Endodermal cell (in vitro differentiated cells): ENCODE measurements at regions not wholly inside any gene's neighbourhood (a gene's known extent, or its start where the extent isn't known, plus 50 kb on each side); places are given as distances from the start of the nearest gene placed in this dataset.

Experiments
- DNase-seq: peaks from one replicate; pipeline ENCODE4 v3.0.0-alpha.2; 2017
- H3K27ac ChIP-seq: 2 replicates; pipeline ENCODE4 v1.5.1; 2013; ENCODE audit warnings: mild to moderate bottlenecking, low read depth, low read length, moderate library complexity
- H3K27me3 ChIP-seq: 2 replicates; pipeline ENCODE4 v1.6.1; 2013; ENCODE audit warnings: mild to moderate bottlenecking, low read length, moderate library complexity; ENCODE audit not compliant: insufficient read depth, control insufficient read depth, poor library complexity, severe bottlenecking
- H3K36me3 ChIP-seq: 2 replicates; pipeline ENCODE4 v1.7.0; 2013; ENCODE audit warnings: mild to moderate bottlenecking, low read length, moderate library complexity; ENCODE audit not compliant: control insufficient read depth, insufficient read depth
- H3K4me1 ChIP-seq: one replicate; pipeline ENCODE4 v1.7.0; 2013; ENCODE audit warnings: low read length; ENCODE audit not compliant: control insufficient read depth, insufficient read depth
- H3K4me3 ChIP-seq: 2 replicates; pipeline ENCODE4 v1.5.1; 2013; ENCODE audit warnings: mild to moderate bottlenecking, low read length, moderate library complexity
- H3K9ac ChIP-seq: 2 replicates; pipeline ENCODE4 v1.6.1; 2013; ENCODE audit warnings: mild to moderate bottlenecking, low read length, moderate library complexity; ENCODE audit not compliant: poor library complexity, severe bottlenecking; ENCODE audit errors: extremely low read depth
- H3K9me3 ChIP-seq: 2 replicates; pipeline ENCODE4 v1.6.1; 2013; ENCODE audit warnings: mild to moderate bottlenecking, low read length, moderate library complexity; ENCODE audit not compliant: control insufficient read depth
- H3K27ac Mint-ChIP-seq: 2 replicates; pipeline ENCODE4 v1.8.0; 2020; ENCODE audit warnings: mixed read lengths
- H3K27me3 Mint-ChIP-seq: 2 replicates; pipeline ENCODE4 v1.8.0; 2021; ENCODE audit warnings: mild to moderate bottlenecking, mixed read lengths; ENCODE audit not compliant: insufficient read depth
- H3K36me3 Mint-ChIP-seq: 2 replicates; pipeline ENCODE4 v1.8.0; 2020; ENCODE audit warnings: low read depth, mixed read lengths
- H3K4me1 Mint-ChIP-seq: 2 replicates; pipeline ENCODE4 v1.8.0; 2020; ENCODE audit warnings: mixed read lengths
- H3K4me3 Mint-ChIP-seq: 2 replicates; pipeline ENCODE4 v1.8.0; 2020; ENCODE audit warnings: mild to moderate bottlenecking, moderate library complexity, mixed read lengths
- H3K9me3 Mint-ChIP-seq: 2 replicates; pipeline ENCODE4 v1.8.0; 2020; ENCODE audit warnings: mild to moderate bottlenecking, mixed read lengths
- CTCF ChIP-seq: fragments of 200-600 bp; sonication (generic); conservative IDR thresholded peaks from 2 replicates; pipeline ENCODE4 v1.5.0; 2021; ENCODE audit warnings: antibody characterized with exemption, mild to moderate bottlenecking
- WGBS, 2 experiments: methylation state at CpG; one replicate each; pipeline versions ENCODE4 v1.1.5 to v1.1.7; 2013; ENCODE audit warnings: missing lambda C conversion rate in 2 of 2, mixed read lengths in 1 of 2; ENCODE audit not compliant: insufficient coverage in 1 of 2, insufficient read length in 1 of 2; 5-methylcytosine and 5-hydroxymethylcytosine counted together

DNA sequence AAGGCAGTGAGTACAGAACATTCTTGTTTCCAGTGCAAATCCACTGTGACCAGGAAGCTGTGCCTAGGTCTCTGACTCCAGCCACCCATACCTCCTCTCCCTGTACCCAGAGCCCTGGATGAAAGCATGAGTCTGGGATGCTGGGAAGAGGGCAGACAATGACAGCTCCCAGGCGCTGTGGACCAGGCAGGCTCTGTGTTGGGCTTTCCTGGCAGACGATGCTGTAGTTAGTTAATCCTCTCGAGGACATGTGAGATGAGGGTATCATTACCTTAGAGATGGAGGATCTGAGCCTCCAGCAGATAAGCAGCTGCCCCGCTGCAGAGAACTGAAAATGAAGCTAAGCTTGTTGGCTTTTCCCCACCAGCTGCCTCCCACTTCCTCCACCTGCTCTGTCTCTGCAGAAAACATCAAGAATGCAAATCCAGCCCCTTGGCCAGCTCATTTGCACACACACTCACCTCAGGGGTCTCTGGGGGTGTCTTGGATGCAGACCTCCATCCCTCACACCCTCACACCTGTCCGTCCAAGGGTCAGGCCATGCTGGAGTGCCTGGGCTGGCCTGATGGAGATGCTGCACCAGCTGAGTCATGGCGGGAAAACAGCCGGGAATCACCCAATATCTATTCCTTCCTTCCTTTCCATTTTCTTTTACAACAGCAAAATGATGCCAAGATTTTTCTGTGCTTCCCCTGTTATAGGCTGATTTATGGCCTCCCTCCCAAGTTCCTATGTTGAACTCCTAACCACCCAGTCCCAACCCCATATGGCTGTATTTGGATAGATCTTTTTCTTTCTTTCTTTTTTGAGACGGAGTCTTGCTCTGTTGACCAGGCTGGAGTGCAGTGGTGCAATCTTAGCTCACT, 94.9 kb upstream of the SEPTIN5 start:
- no peaks in the 10 kb centered on the region for H3K9me3 Mint-ChIP-seq
- no peak overlapping the region for H3K4me3 ChIP-seq
- no peaks in the 10 kb centered on the region for H3K4me1 ChIP-seq
- peaks cover 3% of the 10 kb centered on the region for H3K27me3 Mint-ChIP-seq
- no peak overlapping the region for H3K9ac ChIP-seq
- DNase-seq, result no peak
- no peak overlapping the region for H3K4me3 Mint-ChIP-seq
- TF ChIP-seq CTCF, result no peak
- WGBS, 2 experiments, result 94 to 97% methylated on average over 5 to 8 of the region's 8 CpGs
- no peak overlapping the region for H3K27ac ChIP-seq
- H3K36me3 ChIP-seq, result no peaks in the 10 kb centered on the region
- peaks cover 21% of the 10 kb centered on the region for H3K4me1 Mint-ChIP-seq
- no peaks in the 10 kb centered on the region for H3K36me3 Mint-ChIP-seq
- no peaks in the 10 kb centered on the region for H3K27me3 ChIP-seq
- H3K9me3 ChIP-seq, result no peaks in the 10 kb centered on the region
- no peak overlapping the region for H3K27ac Mint-ChIP-seq

DNA sequence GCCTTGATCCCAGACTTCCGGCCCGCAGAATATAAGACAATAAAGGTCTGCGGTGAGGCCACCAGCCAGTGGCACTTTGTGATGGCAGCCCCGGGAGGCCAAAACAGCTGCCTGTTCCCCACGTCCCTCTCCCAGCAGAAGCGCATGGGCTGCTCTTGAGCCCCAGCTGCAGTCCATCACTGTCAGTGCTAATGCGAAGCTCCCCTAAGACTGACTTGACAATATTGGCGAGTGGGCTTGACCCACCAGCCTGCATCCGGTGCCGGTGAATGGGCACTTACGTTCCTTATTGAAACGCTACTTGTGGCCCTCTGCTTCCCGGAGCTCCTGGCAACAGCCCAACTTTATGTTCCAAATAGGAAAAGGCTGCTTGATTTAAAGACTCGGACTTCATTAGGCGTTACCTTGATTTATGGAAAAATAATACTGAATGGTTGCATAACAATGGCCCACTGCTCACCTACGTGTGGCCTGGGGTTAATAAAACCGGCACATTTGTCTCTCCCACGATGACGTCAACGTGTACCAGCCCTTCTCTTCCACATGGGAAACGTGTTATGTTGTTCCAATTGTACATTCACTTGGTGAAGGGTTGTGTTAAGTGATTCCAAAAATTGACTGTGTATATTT, 93.4 kb upstream of the SEPTIN5 start:
- H3K27me3 Mint-ChIP-seq, result peaks cover 3% of the 10 kb centered on the region
- no peak overlapping the region for H3K4me3 Mint-ChIP-seq
- H3K27me3 ChIP-seq, result no peaks in the 10 kb centered on the region
- no peaks in the 10 kb centered on the region for H3K36me3 Mint-ChIP-seq
- peaks cover 21% of the 10 kb centered on the region for H3K4me1 Mint-ChIP-seq
- no peaks in the 10 kb centered on the region for H3K9me3 ChIP-seq
- H3K9me3 Mint-ChIP-seq, result no peaks in the 10 kb centered on the region
- H3K36me3 ChIP-seq, result no peaks in the 10 kb centered on the region
- 92 to 96% methylated on average over 17 to 21 of the region's 21 CpGs for WGBS, 2 experiments
- no peak for DNase-seq
- H3K4me3 ChIP-seq, result no peak overlapping the region
- H3K27ac Mint-ChIP-seq, result no peak overlapping the region
- no peak overlapping the region for H3K27ac ChIP-seq
- no peaks in the 10 kb centered on the region for H3K4me1 ChIP-seq
- TF ChIP-seq CTCF, result no peak
- H3K9ac ChIP-seq, result no peak overlapping the region

DNA sequence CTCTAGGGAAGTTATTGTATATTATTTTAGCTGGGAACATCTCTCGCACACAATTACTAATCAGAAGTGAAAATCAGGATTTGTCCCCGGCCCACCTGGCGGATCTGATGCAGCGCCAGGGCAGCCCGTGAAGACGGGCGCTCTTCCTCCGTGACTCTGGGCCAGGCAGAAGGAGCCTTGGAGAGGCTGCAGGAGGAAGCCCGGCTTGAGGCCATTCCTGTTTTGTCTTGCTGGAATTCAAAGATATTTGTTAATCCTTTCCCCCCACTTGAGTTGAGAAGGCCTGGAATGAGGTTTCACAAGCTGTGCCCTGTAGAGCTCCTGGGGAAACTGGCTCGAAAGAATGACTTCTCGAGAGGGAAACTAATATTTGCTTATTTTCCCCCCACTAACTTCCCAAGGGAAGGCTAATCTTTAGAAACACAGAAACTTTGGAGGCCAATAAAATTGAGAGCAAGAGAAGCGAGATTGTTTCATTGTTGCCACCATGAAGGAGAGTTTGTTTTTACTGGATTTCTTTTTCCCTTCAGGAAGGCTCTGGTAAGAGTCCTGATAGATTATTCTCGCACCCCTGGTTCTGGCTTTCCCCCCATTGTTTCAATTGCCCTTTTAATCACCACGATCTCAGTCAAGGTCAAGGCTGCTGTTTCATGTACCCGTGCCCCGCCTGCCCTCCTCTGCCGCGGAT, 92.8 kb upstream of the SEPTIN5 start:
- Mint-ChIP-seq H3K4me3 (no peak overlapping the region), H3K36me3 (no peaks in the 10 kb centered on the region), H3K27me3 (peaks cover 3% of the 10 kb centered on the region), H3K4me1 (peaks cover 21% of the 10 kb centered on the region), H3K9me3 (no peaks in the 10 kb centered on the region), H3K27ac (peak overlapping the region; percentile 71)
- no peaks in the 10 kb centered on the region for H3K27me3 ChIP-seq
- no peak overlapping the region for H3K4me3 ChIP-seq
- TF ChIP-seq CTCF, result no peak
- H3K9me3 ChIP-seq, result no peaks in the 10 kb centered on the region
- H3K36me3 ChIP-seq, result no peaks in the 10 kb centered on the region
- 82 to 93% methylated on average over 12 to 18 of the region's 18 CpGs for WGBS, 2 experiments
- peak; percentile 76 for DNase-seq
- H3K9ac ChIP-seq, result no peak overlapping the region
- H3K27ac ChIP-seq, result no peak overlapping the region
- H3K4me1 ChIP-seq, result no peaks in the 10 kb centered on the region
